DMS 273 treated with DMSO at 0.1 percent for 48 hours (cell line): ENCODE measurements at regions not wholly inside any gene's neighbourhood (a gene's known extent, or its start where the extent isn't known, plus 50 kb on each side); places are given as distances from the start of the nearest gene placed in this dataset.

ENCODE experiments used
- DNase-seq: peaks from one replicate; lab custom pipeline; 2025; lab: John Stamatoyannopoulos, UW

DNA sequence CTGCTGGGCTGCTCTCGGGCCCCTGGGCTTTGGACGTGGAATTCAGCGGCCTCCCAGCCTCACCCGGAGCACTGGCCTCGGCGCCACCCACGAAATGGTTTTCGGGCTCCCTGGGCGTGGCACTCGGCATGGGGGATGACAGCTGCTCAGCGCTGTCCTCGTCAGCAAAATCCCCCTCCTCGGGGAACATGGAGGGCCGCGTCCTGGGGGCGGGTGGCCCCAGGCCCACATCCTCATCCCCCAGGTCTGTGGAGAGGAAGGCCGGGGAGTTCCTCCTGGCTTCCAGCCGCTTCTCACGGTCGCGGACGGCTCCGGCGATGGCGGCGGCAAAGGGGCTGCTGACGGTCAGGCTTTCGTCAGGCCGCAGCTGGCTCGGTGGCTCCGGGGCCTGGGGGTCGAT lies 88.4 kb downstream of the CTTN start:
- no peak for DNase-seq

DNA sequence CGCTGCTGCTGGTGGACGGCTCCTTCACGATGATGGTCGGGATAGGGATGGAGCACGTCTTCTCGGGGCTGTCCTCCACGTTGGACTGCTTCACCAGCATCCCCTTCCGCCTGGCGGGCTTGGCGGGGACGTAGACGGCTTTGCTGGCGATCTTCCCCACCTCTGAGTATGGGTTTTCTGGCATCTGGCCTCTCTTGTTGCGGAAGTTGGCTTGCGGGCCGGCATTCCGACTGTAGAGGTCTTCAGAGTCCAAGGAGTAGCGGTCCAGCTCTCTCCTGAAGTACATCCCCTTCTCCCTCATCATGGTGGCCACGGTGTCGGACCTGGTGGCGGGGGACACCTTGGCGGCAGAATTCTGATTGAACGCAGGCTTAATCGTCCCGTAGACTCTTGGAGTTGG lies 88.8 kb downstream of the CTTN start:
- no peak for DNase-seq

DNA sequence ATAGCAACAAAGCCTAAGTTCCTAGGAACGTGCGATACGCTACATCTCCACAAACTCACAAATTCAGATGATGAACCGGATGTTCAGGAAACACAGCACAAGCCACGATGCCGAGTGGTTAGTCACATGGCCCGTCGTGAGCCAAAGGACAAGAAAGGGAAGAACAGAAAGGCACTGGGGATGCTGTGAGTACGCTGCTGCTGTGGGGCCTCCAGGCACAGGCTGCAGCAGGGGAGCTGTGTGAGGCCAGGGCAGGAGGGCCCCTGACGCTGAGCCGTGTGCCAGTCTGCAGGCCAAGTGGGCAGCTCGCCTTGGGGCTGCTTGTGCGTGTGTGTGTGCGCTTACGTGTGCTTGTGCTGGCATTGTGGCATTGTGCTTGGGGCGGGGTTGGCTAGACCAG lies 89.4 kb downstream of the CTTN start:
- no peak for DNase-seq

DNA sequence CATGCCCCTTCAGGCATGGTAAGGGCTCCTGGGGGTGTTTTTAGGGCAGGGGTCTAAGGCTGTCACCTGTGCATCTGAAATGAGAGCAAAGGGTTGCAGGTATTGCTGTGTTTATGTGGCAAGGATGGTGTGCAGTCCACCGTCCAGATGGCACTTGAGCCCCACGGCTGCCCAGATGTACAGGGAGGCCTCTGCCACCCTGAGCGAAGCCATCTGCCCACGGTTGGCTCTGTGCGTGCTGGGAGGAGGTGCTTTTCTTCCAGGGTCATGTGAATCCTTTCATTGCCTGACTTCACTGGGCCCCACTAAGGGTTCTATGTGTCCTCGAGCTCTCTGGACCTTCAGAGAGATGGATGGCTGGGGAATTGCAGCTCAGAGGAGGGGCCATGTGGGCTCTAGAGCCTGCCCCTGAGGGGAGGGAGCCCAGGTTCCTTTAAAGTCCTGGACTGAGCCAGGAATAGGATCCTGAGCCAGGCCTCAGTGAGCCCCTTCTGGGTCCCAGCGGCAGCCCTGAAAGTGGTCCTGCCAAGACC lies 89.9 kb downstream of the CTTN start:
- DNase-seq: peak; percentile 48

DNA sequence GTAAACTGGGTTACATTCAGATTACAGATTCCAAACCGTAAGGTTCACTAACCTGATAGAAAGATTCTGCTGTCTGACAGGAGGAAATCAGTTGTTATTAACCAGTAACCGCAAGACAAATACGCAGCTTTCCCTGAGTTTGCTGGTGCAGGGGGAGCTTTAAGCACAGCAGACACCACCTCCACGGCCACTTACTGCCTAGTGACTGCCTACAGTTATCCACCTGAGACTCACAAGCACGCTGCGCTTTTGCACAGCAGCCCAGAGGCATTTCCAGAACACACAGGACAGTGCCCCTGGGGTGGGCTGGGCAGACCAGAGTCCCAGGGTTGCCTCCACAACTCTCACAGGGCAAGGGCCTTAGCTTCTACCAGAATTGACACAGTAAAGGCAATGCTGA lies 90.9 kb downstream of the CTTN start:
- no peak for DNase-seq

DNA sequence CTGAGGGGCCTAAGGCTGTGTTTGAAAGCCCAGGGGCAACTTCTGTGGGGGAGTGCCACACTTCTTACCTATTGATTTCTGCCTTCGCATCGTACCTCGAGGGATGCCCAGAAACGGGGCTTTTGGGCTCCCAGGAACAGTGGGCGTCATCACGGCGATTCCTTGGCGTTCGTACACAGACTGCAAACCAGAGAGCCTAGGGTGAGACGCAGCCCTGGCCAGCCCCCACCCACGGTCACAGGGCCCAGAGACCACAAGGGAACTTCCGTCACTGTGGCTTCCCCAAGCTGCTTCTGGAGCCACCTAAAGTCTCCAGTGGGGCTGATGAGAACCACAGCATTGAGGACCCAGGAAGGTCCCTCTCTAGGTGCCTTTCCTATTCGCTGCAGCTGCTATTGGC lies 91.9 kb downstream of the CTTN start:
- no peak for DNase-seq

DNA sequence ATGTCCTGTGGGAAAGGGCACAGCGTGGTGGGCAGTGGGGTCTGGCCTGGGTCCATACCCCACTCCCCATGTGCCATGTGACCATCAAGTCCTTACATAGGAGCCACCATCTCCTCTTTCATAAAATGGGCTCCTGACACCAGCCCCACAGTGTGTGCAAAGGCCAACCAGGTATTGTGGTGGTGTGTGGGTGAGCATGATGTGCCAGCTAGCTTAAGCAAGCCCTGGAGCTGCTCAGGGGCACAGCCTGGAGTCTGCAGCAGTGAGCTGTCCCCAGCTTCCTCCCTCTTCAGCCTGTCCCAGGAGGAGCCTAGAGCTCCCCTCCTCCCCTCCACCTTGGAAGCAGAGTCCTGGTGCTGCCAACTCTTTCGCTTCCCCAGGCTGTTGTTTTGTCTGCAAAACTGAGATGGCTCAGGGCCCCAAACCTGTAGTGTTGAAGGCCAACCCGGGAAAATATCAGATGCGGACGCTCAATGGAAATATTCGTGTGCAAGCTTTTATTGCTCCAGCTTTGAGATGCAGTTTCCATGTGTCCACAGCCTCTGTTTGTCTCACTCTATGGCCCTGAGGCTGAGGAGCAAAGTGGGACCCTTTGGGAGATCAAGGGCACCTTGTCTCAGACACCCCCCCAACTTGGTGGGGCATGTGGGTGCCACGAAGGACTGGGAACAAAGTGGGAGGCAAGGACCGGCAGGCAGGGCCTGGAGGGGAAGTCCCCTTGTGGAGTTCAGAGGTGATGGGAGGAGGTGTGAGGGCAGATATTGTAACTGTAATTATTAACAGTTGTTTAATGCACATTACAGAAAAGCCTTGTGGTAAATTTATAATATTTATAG lies 92.6 kb downstream of the CTTN start:
- DNase-seq: no peak

DNA sequence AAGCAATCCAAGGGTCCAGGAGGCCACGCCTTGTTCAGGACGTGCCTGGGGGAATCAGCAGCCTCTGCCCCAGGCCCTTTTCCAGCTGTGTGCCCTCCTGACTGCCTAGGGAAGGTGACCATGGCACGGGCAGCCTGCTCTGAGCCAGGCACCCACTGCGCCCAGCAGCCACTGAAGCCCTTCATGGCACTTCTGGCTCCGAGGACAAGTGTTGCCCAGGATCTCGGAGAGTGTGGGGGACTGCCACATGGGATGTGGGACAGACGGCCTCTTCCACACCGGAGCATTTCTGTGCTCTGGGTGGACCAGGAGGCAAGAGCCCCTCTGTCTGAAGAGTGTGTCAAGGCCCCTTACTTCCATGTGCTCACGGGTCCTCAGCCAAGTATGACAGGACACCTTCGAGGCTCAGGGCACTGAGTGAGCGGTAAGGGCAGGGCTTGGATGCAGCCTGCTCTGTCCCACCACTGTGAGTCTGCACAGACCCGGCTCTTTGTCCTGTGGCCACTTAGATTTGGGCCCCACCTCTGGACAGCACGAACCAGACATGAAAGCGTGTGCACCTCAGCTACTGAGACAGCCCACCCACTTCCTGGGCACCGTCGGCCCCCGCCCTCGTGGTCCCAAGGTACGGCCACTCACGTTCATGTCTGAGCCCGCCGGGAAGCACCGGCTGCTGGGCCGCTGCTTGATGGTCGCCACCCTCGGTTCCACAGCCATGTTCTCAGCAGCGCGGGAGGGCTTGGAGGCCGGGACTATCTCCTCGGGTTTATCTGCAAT lies 93.6 kb downstream of the CTTN start:
- DNase-seq: no peak

DNA sequence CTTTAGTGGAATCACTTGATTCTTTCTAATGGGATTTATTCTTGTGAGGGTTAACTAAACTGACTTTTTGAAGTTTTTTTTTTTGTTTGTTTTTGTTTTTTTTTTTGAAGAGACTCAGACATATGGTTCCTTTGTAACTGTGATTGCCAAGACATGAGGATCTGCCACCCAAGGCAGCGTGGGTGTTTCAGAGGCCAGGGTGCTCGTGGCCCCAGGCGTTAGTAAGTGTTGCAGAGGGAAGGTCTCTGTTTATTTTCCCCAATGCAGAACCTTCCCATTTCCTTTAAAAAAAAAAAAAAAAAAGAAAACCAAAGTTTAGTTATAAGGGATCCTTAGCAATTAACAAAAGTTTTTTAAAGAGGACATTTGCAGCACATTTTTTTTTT lies 94.8 kb downstream of the CTTN start:
- no peak for DNase-seq

DNA sequence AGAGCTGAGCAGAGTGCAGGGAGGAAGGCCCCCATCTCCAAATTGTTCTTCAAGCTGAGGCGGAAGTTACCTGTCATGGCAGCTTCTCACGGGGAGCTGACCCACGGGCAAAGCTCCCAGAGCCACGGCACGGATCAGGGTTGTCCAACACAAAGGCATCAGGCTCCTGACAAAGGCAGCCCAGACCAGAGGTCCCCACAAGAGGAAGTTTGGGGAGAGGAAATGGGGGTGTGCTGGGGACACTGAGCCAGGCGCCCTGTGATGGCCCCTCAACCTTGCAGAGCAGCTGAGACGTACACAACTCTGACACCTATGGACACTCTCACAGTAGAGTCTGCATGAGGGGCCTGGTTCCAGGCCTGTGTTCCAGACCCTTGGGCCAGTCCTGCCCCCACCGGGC lies 95.6 kb downstream of the CTTN start:
- DNase-seq: no peak

DNA sequence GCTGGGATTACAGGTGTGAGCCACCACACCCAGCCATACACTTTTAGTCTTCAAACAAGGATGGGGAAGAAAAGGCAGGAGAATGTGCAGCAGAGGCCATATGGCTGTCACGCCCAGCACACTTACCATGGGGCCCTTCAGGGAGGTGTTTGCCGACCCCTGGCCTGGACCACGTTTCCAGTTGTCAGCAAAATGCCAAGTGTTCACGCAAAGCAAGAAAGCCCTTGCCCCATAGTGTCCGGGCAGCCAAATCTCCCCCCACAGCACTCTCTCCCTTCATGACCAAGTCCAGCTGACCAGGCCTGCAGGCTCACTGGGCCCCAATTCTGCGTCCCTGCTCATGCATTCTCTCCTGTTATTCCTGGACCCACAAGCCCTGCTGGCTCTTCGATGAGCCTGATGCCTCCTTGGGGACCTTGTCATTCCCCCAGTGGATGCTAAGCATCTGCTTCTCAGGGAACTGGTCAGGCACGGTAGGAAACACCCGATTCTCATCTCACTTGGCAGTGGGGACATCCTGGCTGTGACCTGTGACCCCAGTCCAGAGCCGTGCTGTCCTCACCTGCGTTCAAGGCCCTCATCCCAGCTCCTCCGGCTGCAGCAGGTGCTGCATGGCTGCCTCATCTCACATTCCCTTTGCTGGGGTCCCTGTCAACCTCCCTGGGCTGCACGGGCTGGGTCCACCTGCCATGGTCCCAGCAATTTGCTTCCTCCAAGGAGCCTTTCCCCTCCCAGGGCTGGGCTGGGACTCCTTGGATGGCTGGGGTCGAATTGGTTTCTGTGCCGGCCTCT lies 96.4 kb downstream of the CTTN start:
- DNase-seq: no peak

DNA sequence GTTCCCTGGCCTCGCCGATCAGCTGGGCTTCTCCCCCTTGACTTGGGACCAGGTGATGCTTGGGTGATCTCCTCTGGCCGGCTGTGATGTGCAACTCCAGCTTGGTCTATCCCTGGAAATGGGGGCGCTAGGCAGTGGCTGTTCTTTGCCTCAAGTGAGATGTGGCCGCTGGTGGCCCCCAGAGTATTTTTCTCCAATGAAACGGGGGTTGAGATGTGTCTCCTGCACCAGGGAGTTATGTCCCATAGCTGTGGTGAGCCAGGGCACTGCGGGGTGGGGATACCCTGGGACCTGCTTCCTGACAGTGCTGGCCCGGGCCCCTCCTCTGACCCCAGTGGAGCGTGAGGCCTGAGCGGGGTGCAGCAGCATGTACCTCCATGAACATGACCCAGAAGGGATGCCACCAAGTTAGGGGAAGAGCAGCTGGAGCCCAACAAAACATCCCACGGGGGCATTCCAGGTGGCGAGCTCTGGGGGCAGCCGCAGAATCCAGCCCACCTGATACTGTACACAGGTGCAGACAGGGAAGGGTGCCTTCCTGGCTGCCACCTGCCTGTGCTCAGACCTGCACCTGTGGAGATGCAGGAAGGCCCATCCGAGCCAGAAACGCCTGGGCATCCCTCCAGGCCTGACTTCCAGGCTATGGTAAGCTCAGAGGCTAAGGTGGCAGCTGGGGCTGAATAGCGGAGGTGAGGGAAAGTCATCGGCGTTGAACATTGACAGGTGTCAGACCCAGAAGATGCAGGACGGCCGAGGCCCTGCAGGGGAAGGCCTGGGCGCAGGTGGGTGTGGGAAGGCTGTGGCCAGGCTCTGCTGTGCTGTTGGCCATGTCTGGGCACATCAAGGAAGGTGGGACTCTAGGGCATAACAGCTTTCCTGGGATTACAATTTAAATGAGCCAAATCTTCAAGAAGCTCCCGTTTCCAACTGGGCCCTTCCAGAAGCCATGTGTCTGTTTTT lies 97.3 kb downstream of the CTTN start:
- DNase-seq: no peak

DNA sequence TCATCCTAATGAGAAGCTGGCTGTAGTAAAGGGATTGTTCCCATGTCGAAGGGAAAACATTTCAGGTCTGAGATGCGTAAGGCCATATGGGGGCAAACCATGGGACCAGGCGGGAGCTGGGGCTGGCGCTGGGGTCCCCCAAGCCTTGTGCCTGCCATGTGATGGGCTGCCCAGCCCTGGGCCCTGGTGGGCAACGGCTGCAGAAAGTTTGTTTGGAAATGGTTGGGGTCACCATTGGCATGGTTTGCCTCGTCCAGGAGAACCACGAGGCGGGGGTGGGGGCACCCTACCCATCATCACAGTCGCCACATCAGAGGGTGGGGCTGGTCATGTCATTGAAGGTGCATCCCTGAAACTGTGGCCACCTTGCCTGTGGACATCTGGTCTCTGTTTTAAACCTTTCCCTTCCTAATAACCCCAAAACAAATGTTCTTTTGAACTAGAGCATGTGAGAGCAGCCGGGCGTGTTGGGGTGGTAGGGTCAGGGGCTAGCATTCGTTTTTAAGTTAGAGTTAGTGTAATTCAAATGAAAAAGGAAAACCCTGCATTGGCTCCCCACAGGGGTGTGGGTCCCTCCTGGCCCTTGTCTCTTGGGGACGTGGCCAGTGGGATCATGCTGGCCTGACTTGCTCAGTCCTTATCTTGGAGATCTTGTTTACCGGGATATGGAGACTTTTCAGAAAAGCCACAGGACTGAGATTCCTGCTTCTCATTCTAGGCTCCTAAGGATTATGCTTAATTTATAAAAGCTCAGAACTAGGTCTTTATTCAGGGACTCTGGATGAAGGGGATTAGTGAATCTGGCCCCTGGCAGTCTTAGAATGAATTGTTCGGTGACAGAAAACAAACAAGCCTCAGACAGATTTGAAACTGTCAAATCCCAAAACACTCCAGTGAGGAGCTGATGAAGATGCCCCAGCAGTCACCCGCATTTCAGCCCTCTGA lies 98.5 kb downstream of the CTTN start:
- DNase-seq: no peak

DNA sequence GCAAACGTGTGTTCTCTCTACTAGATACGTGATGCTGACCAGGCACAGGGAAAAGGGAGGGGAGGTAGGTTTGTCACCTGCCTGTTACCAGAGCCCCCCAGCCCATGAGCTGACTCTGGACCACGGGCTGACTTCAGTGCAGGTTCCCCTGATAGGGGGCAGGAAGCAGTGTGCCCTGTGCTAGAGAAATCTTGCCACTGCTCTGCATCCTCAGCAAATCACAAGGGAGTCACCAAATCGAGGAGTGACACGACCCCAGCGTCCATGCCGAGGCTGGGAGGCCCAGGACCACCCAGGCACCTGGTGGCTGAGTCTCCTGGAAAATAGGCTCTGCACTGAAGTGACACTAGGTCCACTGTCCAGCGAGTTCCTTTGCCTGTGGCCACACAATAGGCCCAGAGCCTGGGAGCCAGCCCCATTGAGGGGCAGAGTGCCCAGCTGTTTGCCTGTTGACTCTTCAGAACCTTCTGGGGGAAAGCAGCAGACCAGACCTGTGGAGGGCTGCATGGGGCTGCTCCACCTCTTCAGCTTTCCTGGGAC lies 99.3 kb downstream of the CTTN start:
- no peak for DNase-seq

DNA sequence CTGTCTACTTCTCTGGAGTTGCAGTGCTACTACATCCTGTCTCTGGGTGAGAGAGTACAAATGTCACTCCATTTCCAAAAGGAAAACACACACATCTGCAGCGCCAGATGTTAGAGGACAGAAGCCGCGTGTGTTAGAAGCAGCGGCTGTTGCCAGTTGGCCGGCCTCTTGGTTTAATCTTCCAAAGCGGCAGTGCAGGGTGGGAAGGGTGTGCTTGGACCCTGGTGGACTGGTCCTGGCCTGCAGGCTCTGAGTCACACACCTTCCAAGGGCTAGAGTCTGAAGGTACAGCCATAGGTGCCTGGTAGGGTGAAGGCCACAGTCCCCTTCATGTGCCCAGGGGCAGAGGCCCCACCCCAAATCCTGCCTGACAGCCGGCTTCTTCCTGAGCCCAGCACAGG lies 99.8 kb downstream of the CTTN start:
- DNase-seq: no peak

DNA sequence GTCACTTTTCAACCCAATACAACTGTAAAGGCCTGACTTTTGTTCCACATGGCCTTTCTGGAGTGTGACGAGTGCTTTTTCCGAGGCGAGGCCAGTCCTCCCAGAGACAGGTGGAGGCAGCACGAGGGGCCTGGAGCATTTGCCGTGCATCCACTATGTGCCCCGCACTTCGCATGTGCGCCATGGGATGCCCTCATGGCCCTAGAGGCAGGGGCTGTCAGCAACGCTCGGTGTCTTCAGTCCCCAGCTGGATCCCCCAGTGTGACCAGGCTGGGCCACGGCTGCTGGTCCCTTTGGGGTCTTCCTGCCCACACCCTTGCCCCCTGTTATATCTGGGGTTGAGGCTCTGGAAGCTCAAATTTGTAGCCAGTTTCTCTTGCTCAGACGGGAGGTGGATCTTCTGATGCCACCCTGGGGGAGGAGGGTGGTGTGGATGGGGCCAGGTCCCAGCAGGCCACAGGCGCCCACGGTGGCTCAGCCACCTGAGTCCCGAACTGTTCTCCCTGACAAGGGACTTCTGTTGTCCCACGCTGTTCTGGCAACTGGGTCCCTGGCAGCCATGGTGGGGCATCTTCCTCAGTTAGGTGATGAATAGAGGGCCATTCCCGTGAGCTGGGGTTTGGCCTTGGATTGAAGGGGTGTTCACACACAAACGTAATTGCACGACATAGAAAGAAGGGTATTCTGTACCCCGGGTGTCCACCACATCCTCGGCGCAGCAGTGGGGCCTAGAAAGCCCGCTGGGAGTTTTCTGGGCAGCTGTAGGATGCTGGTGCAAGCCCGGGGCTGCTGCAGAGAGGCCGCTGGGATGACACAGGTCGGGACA lies 100.9 kb downstream of the CTTN start:
- DNase-seq: no peak

DNA sequence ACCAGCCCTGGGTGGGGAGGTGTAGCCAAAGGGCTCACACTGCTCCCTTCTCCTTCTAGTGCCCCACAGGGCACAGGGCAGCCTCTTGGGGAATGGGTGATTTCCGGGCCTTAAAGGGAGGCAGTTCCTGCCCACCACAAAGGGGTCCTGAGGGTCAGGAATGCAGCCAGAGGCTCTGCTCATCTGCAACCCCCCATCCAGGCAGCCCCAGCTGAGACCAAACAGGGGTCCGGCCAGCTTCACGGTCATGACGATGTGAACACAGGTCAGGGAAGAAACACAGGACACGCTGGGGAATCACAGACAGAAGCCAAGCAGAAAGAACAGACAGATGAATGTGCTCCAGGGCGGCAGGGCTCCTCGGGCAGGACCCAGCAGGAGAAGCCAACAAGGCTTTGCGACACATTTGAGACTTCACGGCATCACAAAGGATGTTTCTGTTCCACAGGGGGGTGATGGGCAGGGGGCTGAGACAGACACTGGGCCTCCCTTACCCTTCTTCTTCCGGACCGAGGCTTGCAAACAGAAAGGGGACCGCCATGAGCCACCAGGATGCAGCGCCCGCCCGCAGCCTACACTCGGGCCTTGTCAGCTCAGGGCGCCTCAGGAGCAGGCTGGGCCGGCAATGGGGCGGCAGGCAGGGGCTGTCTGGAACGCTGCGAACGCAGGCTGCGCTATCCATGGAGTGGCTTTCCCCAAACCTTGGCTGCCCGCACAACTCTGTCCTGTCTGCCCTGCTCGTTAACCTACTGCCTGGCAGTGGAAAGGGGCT lies 101.9 kb downstream of the CTTN start:
- no peak for DNase-seq
